Testis (tissue), 2 donors: ENCODE measurements at regions not wholly inside any gene's neighbourhood (a gene's known extent, or its start where the extent isn't known, plus 50 kb on each side); places are given as distances from the start of the nearest gene placed in this dataset.

Experiments used
- DNase-seq: peaks from one replicate; pipeline ENCODE4 v3.0.0-alpha.2; 2019
- H3K27ac ChIP-seq, 2 donors: fragments of 200-600 bp; sonication (generic); one replicate each; pipeline ENCODE4 v1.5.1; 2019
- H3K27me3 ChIP-seq: fragments of 200-600 bp; sonication (generic); one replicate; pipeline ENCODE4 v1.5.1; 2019
- H3K36me3 ChIP-seq: fragments of 200-600 bp; sonication (generic); one replicate; pipeline ENCODE4 v1.5.1; 2017; ENCODE audit warnings: low read depth; ENCODE audit errors: missing control alignments
- H3K4me1 ChIP-seq: fragments of 200-600 bp; sonication (generic); one replicate; pipeline ENCODE4 v1.5.1; 2019
- H3K4me3 ChIP-seq, 2 donors: fragments of 200-600 bp; sonication (generic); one replicate each; pipeline ENCODE4 v1.5.1; 2017 to 2019
- H3K9me3 ChIP-seq: fragments of 200-600 bp; sonication (generic); one replicate; pipeline ENCODE4 v1.5.1; 2017
- POLR2A ChIP-seq: fragments of 450-650 bp; IDR thresholded peaks from one replicate; pipeline ENCODE4 v1.6.1; 2017; ENCODE audit warnings: antibody characterized with exemption, mild to moderate bottlenecking, moderate library complexity
- WGBS, 2 donors: methylation state at CpG; one replicate each; pipeline ENCODE4 v1.1.5; 2018; 5-methylcytosine and 5-hydroxymethylcytosine counted together
- intact Hi-C: fragments of 100-400 bp; cut with DNase I; formaldehyde crosslinking; loops from one replicate; pipeline ENCODE4 v1.15.1; 2023; ENCODE audit warnings: low total_unique reads
- TF ChIP-seq, protein P1 (sequence below), 3 experiments: fragments of 450-650 bp in 2 of 3; fragments of 200-600 bp in 1 of 3; sonication (generic) in 1 of 3; IDR thresholded peaks; one replicate each; pipeline ENCODE4 v1.5.1; 2016 to 2019; ENCODE audit warnings: antibody characterized with exemption in 3 of 3, mild to moderate bottlenecking in 2 of 3, moderate library complexity in 1 of 3

- DNase-seq, result no peak
- no peaks in the 10 kb centered on the region for H3K27me3 ChIP-seq
- H3K9me3 ChIP-seq, result no peaks in the 10 kb centered on the region
- WGBS, 2 donors, result 90 to 96% methylated on average over 2 of the region's 2 CpGs
- intact Hi-C loops, result no loop called here
- TF ChIP-seq POLR2A, result no peak
- TF ChIP-seq, protein P1, sequence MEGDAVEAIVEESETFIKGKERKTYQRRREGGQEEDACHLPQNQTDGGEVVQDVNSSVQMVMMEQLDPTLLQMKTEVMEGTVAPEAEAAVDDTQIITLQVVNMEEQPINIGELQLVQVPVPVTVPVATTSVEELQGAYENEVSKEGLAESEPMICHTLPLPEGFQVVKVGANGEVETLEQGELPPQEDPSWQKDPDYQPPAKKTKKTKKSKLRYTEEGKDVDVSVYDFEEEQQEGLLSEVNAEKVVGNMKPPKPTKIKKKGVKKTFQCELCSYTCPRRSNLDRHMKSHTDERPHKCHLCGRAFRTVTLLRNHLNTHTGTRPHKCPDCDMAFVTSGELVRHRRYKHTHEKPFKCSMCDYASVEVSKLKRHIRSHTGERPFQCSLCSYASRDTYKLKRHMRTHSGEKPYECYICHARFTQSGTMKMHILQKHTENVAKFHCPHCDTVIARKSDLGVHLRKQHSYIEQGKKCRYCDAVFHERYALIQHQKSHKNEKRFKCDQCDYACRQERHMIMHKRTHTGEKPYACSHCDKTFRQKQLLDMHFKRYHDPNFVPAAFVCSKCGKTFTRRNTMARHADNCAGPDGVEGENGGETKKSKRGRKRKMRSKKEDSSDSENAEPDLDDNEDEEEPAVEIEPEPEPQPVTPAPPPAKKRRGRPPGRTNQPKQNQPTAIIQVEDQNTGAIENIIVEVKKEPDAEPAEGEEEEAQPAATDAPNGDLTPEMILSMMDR (IDR thresholded peaks at IDR 0.05), result no peak
- no peaks in the 10 kb centered on the region for H3K4me1 ChIP-seq
- H3K27ac ChIP-seq, result no peak overlapping the region
- no peak overlapping the region for H3K4me3 ChIP-seq
- H3K36me3 ChIP-seq, result no peaks in the 10 kb centered on the region
Measured at GRCh38 chr4:132382243-132382642, 766.9 kb upstream of the PCDH10 start.

DNA sequence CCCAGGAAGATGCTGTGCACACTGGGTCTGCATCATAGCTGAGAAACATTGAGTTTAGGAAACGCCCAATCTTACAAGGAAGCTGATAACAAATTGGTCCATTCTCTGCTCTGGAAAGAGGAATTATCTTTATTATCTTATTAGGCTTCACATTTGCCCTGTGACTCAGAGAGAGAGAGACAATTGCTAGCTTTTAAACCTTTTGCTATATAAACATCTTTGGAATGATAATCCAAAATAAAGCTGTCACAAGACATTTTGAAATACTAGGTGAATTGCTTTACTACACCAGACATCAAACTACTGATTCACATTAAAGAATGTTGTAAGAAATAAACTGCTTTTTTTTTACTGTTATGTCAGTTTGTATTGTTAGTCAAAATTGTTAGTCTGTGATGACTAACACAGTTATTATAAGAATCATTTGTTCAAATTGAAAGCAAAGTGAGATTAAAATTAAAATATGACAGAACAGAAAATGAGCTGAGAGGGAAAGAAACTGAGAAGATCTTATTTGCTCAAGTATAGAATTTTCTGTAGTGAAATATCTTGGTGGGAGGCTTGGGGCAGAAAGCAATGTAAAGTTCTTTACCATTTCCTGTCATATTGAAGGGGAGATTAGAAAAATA is 765.4 kb upstream of the PCDH10 start:
- Histone ChIP-seq H3K27ac (no peak overlapping the region), H3K4me1 (no peaks in the 10 kb centered on the region), H3K4me3 (no peak overlapping the region), H3K27me3 (no peaks in the 10 kb centered on the region), H3K9me3 (no peaks in the 10 kb centered on the region), H3K36me3 (no peaks in the 10 kb centered on the region)
- WGBS, 2 donors, result 45 to 57% methylated on average over 1 of the region's 1 CpG
- intact Hi-C loops, result no loop called here
- no peak for DNase-seq
- TF ChIP-seq POLR2A, result no peak
- TF ChIP-seq, protein P1 (IDR thresholded peaks at IDR 0.05), result no peak

DNA sequence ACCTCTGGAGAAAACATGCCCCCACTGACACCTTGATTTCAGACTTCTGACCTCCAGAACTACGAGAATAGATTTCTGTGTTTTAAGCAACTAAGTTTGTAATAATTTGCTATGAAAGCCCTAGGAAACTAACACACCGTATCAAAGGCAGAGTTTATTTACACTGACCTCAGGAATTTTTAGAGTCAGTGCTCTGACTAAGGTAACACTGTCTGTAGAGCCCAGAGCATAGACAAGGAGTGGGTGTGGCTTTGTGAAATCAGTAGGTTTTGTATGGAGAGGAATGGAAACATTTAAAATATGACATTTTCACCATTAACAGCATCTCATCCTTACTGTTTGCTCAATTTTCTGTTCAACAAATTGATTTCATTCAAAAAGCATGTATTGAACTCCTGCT is 764.4 kb upstream of the PCDH10 start:
- whole genome bisulfite sequencing, 2 donors, result 80 to 83% methylated on average over 2 of the region's 2 CpGs
- Histone ChIP-seq H3K4me3 (no peak overlapping the region), H3K27me3 (no peaks in the 10 kb centered on the region), H3K36me3 (no peaks in the 10 kb centered on the region), H3K27ac (no peak overlapping the region), H3K4me1 (no peaks in the 10 kb centered on the region), H3K9me3 (no peaks in the 10 kb centered on the region)
- no peak for TF ChIP-seq POLR2A
- TF ChIP-seq, protein P1 (IDR thresholded peaks at IDR 0.05), result no peak
- intact Hi-C loops, result no loop called here
- no peak for DNase-seq

DNA sequence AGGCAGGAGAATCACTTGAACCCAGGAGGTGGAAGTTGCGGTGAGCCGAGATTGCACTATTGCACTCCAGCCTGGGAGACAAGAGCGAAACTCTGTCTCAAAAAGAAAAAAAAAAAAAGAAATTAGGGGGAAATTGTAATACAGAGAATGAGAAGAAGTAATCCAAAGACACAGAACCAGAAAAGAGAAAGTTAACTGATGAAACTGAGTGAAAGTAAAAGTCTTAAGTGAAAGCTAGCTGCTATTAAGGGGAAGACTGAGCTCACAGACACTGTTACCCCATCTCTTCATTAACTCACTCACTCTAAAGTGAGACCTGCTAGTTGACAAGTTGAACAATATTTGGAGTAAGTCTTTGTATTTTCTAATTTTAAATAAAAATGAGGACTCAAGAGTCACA is 763.0 kb upstream of the PCDH10 start:
- no peak overlapping the region for H3K27ac ChIP-seq
- WGBS, 2 donors, result 88 to 100% methylated on average over 3 of the region's 3 CpGs
- TF ChIP-seq, protein P1 (IDR thresholded peaks at IDR 0.05), result no peak
- no peak for TF ChIP-seq POLR2A
- no peaks in the 10 kb centered on the region for H3K4me1 ChIP-seq
- intact Hi-C loops, result no loop called here
- H3K4me3 ChIP-seq, result no peak overlapping the region
- no peak for DNase-seq
- H3K36me3 ChIP-seq, result no peaks in the 10 kb centered on the region
- H3K27me3 ChIP-seq, result no peaks in the 10 kb centered on the region
- no peaks in the 10 kb centered on the region for H3K9me3 ChIP-seq

- intact Hi-C loops, result no loop called here
- Histone ChIP-seq H3K4me1 (no peaks in the 10 kb centered on the region), H3K4me3 (no peak overlapping the region), H3K27ac (no peak overlapping the region), H3K27me3 (no peaks in the 10 kb centered on the region), H3K9me3 (no peaks in the 10 kb centered on the region), H3K36me3 (no peaks in the 10 kb centered on the region)
- WGBS, 2 donors, result 81 to 89% methylated on average over 1 of the region's 1 CpG
- no peak for TF ChIP-seq POLR2A
- TF ChIP-seq, protein P1 (IDR thresholded peaks at IDR 0.05), result no peak
- DNase-seq, result no peak
Measured at GRCh38 chr4:132387060-132387459, 762.0 kb upstream of the PCDH10 start.
